ENCODE measurements at regions not wholly inside any gene's neighbourhood (a gene's known extent, or its start where the extent isn't known, plus 50 kb on each side); places are given as distances from the start of the nearest gene placed in this dataset.

- no peak for TF ChIP-seq ZNF699 (CRISPR knock-in tag; IDR thresholded peaks at IDR 0.05; ENCODE audit: insufficient replicate concordance)
- no peak for TF ChIP-seq ZNF57 (CRISPR knock-in tag; IDR thresholded peaks at IDR 0.05)
Measured at GRCh38 chr10:91347529-91347928, 62.6 kb upstream of the HECTD2 start (continued).

- in situ Hi-C loops (cut with MboI) (no loop called here), intact Hi-C loops (cut with micrococcal nuclease) (no loop called here)
- Histone ChIP-seq H3K36me3 (ENCODE audit: control insufficient read depth, insufficient read depth, low read length) (no peaks in the 10 kb centered on the region), H3K9ac (ENCODE audit: insufficient read depth in 1 of 2, low read depth in 2 of 2, low read length in 2 of 2) (no peak overlapping the region), H3K4me3 (no peak overlapping the region), H3K9me1 (ENCODE audit: control insufficient read depth, insufficient read depth, low read length) (no peaks in the 10 kb centered on the region), H3K27ac (ENCODE audit: extremely low read depth, low read depth, low read length) (no peak overlapping the region), H3K27me3 (ENCODE audit: control insufficient read depth in 2 of 2, insufficient read depth in 2 of 2, low read length in 2 of 2) (no peaks in the 10 kb centered on the region; a peak in 2 of 5 replicates), H2AFZ (ENCODE audit: low read depth, low read length) (no peak overlapping the region), H4K20me1 (replicated peaks; ENCODE audit: control insufficient read depth, insufficient read depth, low read length) (no peaks in the 10 kb centered on the region), H3K79me2 (ENCODE audit: control insufficient read depth, insufficient read depth, low read length) (no peaks in the 10 kb centered on the region), H3K4me1 (replicated peaks in 1 of 2; ENCODE audit: control insufficient read depth in 2 of 2, insufficient read depth in 2 of 2, low read length in 2 of 2) (no peaks in the 10 kb centered on the region), H3K4me2 (ENCODE audit: insufficient read depth, low read length) (no peak overlapping the region), H3K9me3 (replicated peaks; ENCODE audit: control insufficient read depth, insufficient read depth, low read depth, low read length) (no peaks in the 10 kb centered on the region)
- TF ChIP-seq FOXJ3 (CRISPR knock-in tag; IDR thresholded peaks at IDR 0.05) (no peak), ZNF740 (CRISPR knock-in tag; IDR thresholded peaks at IDR 0.05) (no peak), ZNF740 (tag; IDR thresholded peaks at IDR 0.05) (no peak), ZNF589 (CRISPR knock-in tag; IDR thresholded peaks at IDR 0.05; ENCODE audit: low read depth) (no peak), ZNF518B (CRISPR knock-in tag; IDR thresholded peaks at IDR 0.05) (no peak), CAMTA2 (CRISPR knock-in tag; conservative IDR thresholded peaks at IDR 0.05) (no peak), SRSF3 (IDR thresholded peaks at IDR 0.05; ENCODE audit: insufficient read depth, low read length) (no peak), POLR3G (IDR thresholded peaks at IDR 0.05; ENCODE audit: extremely low read depth, insufficient read length, insufficient replicate concordance) (no peak), PHB (CRISPR knock-in tag; IDR thresholded peaks at IDR 0.05) (no peak), HDAC3 (IDR thresholded peaks at IDR 0.05; ENCODE audit: borderline replicate concordance, partially characterized antibody) (no peak)
- DNase-seq (ENCODE audit: extremely low read depth in 1 of 4, low spot score in 3 of 4) (no peak), FAIRE-seq (no peak), ATAC-seq (no peak)
- BruUV-seq (replicated peaks): no TSS peak
- ChIA-PET POLR2A (no interaction called here), CTCF (ENCODE audit: low intra/inter-chr PET ratio) (no interaction called here)
Measured at GRCh38 chr10:91349381-91349780, 60.8 kb upstream of the HECTD2 start.
